ENCODE measurements at regions not wholly inside any gene's neighbourhood (a gene's known extent, or its start where the extent isn't known, plus 50 kb on each side); places are given as distances from the start of the nearest gene placed in this dataset.

GRCh38 chr5:145130996-145131395 lies 704.1 kb downstream of the PRELID2 start:
- no peak for TF ChIP-seq CTCF (conservative IDR thresholded peaks at IDR 0.05)
- H3K27ac Mint-ChIP-seq: no peak overlapping the region

DNA sequence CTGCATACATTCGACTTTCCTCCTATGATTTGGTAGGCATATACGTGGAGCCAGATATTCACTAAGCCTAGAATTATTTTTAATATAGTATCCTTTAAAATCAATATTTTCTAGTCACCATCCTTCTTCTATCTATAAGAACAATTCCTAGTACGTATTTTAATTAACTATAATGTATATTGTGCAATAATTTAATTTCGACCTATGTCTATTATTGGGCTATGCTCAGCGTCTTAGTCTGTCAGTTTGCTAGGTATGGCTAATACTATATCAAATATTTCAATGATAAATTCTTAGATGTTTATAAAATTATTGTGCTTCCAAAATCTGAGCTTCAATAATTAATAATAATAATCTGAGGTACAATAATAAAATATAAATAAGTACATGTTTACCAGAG lies 705.3 kb downstream of the PRELID2 start:
- TF ChIP-seq CTCF (conservative IDR thresholded peaks at IDR 0.05): no peak
- Mint-ChIP-seq H3K27me3 (peaks cover 5% of the 10 kb centered on the region), H3K27ac (no peak overlapping the region), H3K4me3 (no peak overlapping the region), H3K9me3 (no peaks in the 10 kb centered on the region), H3K4me1 (ENCODE audit: unreplicated experiment) (no peaks in the 10 kb centered on the region), H3K36me3 (no peaks in the 10 kb centered on the region)
- no peak for DNase-seq (ENCODE audit: extremely low spot score, unreplicated experiment)

More at GRCh38 chr5:145130996-145131395, 704.1 kb downstream of the PRELID2 start:
- DNase-seq (ENCODE audit: extremely low spot score, unreplicated experiment): no peak
- no peak overlapping the region for H3K4me3 Mint-ChIP-seq
- H3K36me3 Mint-ChIP-seq: no peaks in the 10 kb centered on the region
- H3K9me3 Mint-ChIP-seq: no peaks in the 10 kb centered on the region
- no peaks in the 10 kb centered on the region for H3K4me1 Mint-ChIP-seq (ENCODE audit: unreplicated experiment)
- H3K27me3 Mint-ChIP-seq: peaks cover 5% of the 10 kb centered on the region

GRCh38 chr5:145124806-145125205 lies 710.3 kb downstream of the PRELID2 start:
- DNase-seq (ENCODE audit: extremely low spot score, unreplicated experiment): no peak
- Mint-ChIP-seq H3K4me1 (ENCODE audit: unreplicated experiment) (no peaks in the 10 kb centered on the region), H3K9me3 (no peaks in the 10 kb centered on the region), H3K36me3 (no peaks in the 10 kb centered on the region), H3K27ac (no peak overlapping the region), H3K4me3 (no peak overlapping the region), H3K27me3 (peaks cover 5% of the 10 kb centered on the region)
- TF ChIP-seq CTCF (conservative IDR thresholded peaks at IDR 0.05): no peak

DNA sequence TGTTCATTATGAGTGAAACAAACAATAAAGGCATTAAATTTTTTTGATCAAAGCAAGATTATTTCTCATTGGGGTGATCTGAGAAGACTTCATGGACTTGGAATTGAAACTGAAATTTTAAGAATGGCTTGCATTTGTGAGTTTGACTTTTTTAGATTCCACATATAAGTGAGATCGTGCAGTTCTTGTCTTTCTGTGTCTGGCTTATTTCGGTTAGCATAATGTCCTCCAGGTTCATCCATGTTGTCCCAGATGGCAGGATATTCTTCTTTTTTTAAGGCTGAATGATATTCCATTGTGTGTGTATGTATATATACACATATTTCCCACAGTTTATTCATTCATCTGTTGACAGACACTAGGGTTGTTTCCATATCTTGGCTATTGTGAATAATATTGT lies 716.5 kb downstream of the PRELID2 start:
- DNase-seq (ENCODE audit: extremely low spot score, unreplicated experiment): no peak

DNA sequence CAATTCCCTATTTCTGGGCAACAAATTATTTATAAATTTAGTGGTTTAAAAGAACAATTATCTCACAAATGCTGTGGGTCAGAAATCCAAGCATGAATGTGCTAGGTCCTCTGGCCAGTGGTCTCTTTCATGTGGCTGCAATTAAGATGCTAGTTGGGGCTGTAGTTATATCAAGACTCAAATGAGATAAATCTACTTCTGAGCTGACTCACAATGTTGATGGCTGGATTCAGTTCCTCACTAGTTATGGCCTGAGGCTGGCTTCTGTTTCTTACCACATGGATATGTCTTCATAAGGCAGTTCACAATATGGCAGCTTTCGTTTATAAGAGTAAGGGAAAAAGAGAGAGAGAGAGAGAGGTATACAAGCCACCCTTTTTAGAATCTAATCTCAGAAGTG lies 717.0 kb downstream of the PRELID2 start:
- H3K4me1 Mint-ChIP-seq (ENCODE audit: unreplicated experiment): no peaks in the 10 kb centered on the region
- TF ChIP-seq CTCF (conservative IDR thresholded peaks at IDR 0.05): no peak
- no peak overlapping the region for H3K4me3 Mint-ChIP-seq
- H3K36me3 Mint-ChIP-seq: no peaks in the 10 kb centered on the region
- no peak overlapping the region for H3K27ac Mint-ChIP-seq
- no peak for DNase-seq (ENCODE audit: extremely low spot score, unreplicated experiment)
- peaks cover 6% of the 10 kb centered on the region for H3K27me3 Mint-ChIP-seq
- no peaks in the 10 kb centered on the region for H3K9me3 Mint-ChIP-seq

More for the DNA sequence above, 716.5 kb downstream of the PRELID2 start:
- no peaks in the 10 kb centered on the region for H3K4me1 Mint-ChIP-seq (ENCODE audit: unreplicated experiment)
- no peak overlapping the region for H3K27ac Mint-ChIP-seq
- H3K36me3 Mint-ChIP-seq: no peaks in the 10 kb centered on the region
- H3K27me3 Mint-ChIP-seq: peaks cover 6% of the 10 kb centered on the region
- no peak for TF ChIP-seq CTCF (conservative IDR thresholded peaks at IDR 0.05)
- H3K9me3 Mint-ChIP-seq: no peaks in the 10 kb centered on the region
- no peak overlapping the region for H3K4me3 Mint-ChIP-seq

DNA sequence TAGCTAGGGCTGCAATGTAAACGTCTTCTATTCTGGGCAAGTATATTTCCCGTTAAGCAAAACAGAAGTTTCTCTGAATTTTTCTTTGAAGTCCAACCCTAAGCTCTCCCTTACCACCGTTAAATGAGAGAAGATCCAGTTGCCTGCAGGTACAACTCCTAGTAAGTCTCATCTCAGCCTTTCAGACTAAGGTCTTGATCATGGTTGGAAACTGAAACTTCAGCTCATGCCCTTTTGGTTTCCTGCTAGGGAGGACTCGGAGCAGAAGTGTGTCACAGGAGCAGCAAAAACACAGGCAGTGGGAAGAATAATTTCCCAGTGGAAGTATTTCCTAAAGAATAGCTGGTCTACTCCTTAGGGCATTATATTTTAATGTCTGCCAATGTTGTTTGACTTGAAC lies 717.9 kb downstream of the PRELID2 start:
- Mint-ChIP-seq H3K36me3 (no peaks in the 10 kb centered on the region), H3K9me3 (no peaks in the 10 kb centered on the region), H3K4me3 (no peak overlapping the region), H3K4me1 (ENCODE audit: unreplicated experiment) (no peaks in the 10 kb centered on the region), H3K27me3 (peaks cover 6% of the 10 kb centered on the region), H3K27ac (no peak overlapping the region)
- no peak for DNase-seq (ENCODE audit: extremely low spot score, unreplicated experiment)
- no peak for TF ChIP-seq CTCF (conservative IDR thresholded peaks at IDR 0.05)
